ENCODE measurements at regions not wholly inside any gene's neighbourhood (a gene's known extent, or its start where the extent isn't known, plus 50 kb on each side); places are given as distances from the start of the nearest gene placed in this dataset.

DNA sequence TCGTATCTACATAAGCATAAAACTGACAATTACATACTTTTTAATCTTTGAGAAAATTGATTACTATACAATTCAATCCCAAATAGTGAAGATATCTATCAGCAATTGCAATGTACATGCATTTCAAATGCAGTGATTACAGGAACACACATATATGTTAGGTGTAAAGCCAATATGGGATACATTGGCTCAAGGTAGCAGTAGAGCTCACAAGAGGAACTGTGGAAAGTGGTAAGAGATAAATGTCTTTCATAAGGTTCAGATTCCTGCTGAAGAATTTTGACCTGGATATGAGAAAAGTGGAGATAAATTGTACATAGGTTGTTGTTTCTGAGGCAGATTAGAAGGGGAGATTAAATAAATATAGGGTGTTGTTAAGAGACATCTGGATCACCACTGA lies 1280.5 kb downstream of the OTOL1 start:
- Histone ChIP-seq H3K79me2 (no peaks in the 10 kb centered on the region), H3K4me3 (ENCODE audit: low read depth, low read length) (no peak overlapping the region), H3K36me3 (ENCODE audit: control insufficient read depth, insufficient read depth, low read length) (no peaks in the 10 kb centered on the region), H3K9ac (no peak overlapping the region), H3K4me2 (ENCODE audit: low read length) (no peak overlapping the region), H3K27me3 (ENCODE audit: control insufficient read depth, insufficient read depth, low read length) (no peaks in the 10 kb centered on the region), H3K9me3 (ENCODE audit: control insufficient read depth, low read length) (no peaks in the 10 kb centered on the region), H3K4me1 (no peaks in the 10 kb centered on the region), H2AFZ (no peak overlapping the region), H3K27ac (no peak overlapping the region)
- TF ChIP-seq CTCF (IDR thresholded peaks at IDR 0.05): no peak

DNA sequence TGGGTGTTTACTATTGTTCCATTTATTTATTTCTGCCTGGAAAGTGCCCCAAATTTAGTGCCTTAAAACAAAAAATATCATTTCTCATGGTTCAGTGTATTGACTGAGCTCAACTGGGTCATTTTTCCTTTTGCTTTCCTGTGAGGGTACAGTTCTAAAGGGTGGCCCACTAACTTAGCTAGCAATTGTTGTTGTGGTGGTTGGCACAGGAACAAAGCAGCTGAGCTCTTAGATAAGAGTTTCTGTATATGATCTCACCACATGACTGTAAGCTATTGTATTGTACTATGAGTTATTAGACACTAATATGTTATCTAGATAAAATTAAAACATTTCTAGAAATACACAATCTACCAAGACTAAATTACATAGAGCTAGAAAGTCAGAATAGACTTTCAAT lies 1283.7 kb downstream of the OTOL1 start:
- Histone ChIP-seq H3K4me2 (ENCODE audit: low read length) (no peak overlapping the region), H3K36me3 (ENCODE audit: control insufficient read depth, insufficient read depth, low read length) (no peaks in the 10 kb centered on the region), H3K9me3 (ENCODE audit: control insufficient read depth, low read length) (no peaks in the 10 kb centered on the region), H3K79me2 (no peaks in the 10 kb centered on the region), H3K4me3 (ENCODE audit: low read depth, low read length) (no peak overlapping the region), H3K27ac (no peak overlapping the region), H3K4me1 (no peaks in the 10 kb centered on the region), H3K27me3 (ENCODE audit: control insufficient read depth, insufficient read depth, low read length) (no peaks in the 10 kb centered on the region), H2AFZ (no peak overlapping the region), H3K9ac (no peak overlapping the region)
- TF ChIP-seq CTCF (IDR thresholded peaks at IDR 0.05): no peak

- TF ChIP-seq CTCF (IDR thresholded peaks at IDR 0.05): no peak
- H3K4me2 ChIP-seq (ENCODE audit: low read length): no peak overlapping the region
- no peaks in the 10 kb centered on the region for H3K79me2 ChIP-seq
- no peaks in the 10 kb centered on the region for H3K36me3 ChIP-seq (ENCODE audit: control insufficient read depth, insufficient read depth, low read length)
- H3K9ac ChIP-seq: no peak overlapping the region
- no peak overlapping the region for H3K4me3 ChIP-seq (ENCODE audit: low read depth, low read length)
- H3K27ac ChIP-seq: no peak overlapping the region
- no peaks in the 10 kb centered on the region for H3K4me1 ChIP-seq
- H3K9me3 ChIP-seq (ENCODE audit: control insufficient read depth, low read length): no peaks in the 10 kb centered on the region
- H3K27me3 ChIP-seq (ENCODE audit: control insufficient read depth, insufficient read depth, low read length): no peaks in the 10 kb centered on the region
- H2AFZ ChIP-seq: no peak overlapping the region
Observed at GRCh38 chr3:162799910-162800309, 1303.3 kb downstream of the OTOL1 start.

DNA sequence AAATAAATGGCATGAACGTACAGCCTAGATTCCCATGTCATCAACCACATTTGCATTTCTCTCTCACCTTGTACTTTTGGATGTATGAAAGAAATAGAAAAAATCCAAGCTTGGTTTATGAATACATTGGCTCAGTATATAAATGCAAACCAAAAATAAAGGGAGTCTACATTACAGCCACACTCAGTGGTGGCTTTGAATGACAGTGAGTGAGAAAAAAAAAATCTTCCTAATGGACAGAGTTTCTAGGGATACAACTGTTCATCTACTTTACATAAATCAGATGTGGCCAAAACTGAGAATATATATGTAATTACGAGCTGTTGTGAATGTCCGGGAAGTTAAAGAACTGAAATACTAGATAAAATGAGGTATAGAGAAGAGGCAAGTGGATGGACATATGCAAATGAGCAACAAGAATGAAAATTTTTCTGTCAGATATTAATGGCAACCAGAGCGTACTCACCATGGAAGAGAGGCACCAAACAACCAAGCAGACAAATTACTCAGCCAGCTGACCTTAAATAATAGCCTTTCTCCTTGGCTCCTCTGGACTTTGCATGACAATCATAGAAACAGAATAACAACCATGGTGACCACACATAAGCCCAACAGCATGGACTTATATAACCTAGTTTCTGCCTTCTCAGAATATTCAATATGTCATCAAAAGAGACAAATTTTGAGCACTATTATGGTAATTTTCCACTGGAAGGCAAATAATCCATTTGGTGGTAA lies 1305.8 kb downstream of the OTOL1 start:
- no peaks in the 10 kb centered on the region for H3K79me2 ChIP-seq
- no peaks in the 10 kb centered on the region for H3K9me3 ChIP-seq (ENCODE audit: control insufficient read depth, low read length)
- H3K27ac ChIP-seq: no peak overlapping the region
- no peak overlapping the region for H3K4me2 ChIP-seq (ENCODE audit: low read length)
- no peaks in the 10 kb centered on the region for H3K27me3 ChIP-seq (ENCODE audit: control insufficient read depth, insufficient read depth, low read length)
- no peak overlapping the region for H3K4me3 ChIP-seq (ENCODE audit: low read depth, low read length)
- H3K36me3 ChIP-seq (ENCODE audit: control insufficient read depth, insufficient read depth, low read length): no peaks in the 10 kb centered on the region
- H2AFZ ChIP-seq: no peak overlapping the region
- no peak for TF ChIP-seq CTCF (IDR thresholded peaks at IDR 0.05)
- H3K9ac ChIP-seq: no peak overlapping the region
- H3K4me1 ChIP-seq: no peaks in the 10 kb centered on the region

- H2AFZ ChIP-seq: no peak overlapping the region
- H3K4me2 ChIP-seq (ENCODE audit: low read length): no peak overlapping the region
- no peaks in the 10 kb centered on the region for H3K36me3 ChIP-seq (ENCODE audit: control insufficient read depth, insufficient read depth, low read length)
- no peak overlapping the region for H3K27ac ChIP-seq
- H3K79me2 ChIP-seq: no peaks in the 10 kb centered on the region
- H3K9me3 ChIP-seq (ENCODE audit: control insufficient read depth, low read length): no peaks in the 10 kb centered on the region
- H3K9ac ChIP-seq: no peak overlapping the region
- no peak for TF ChIP-seq CTCF (IDR thresholded peaks at IDR 0.05)
- no peaks in the 10 kb centered on the region for H3K4me1 ChIP-seq
- H3K4me3 ChIP-seq (ENCODE audit: low read depth, low read length): no peak overlapping the region
- H3K27me3 ChIP-seq (ENCODE audit: control insufficient read depth, insufficient read depth, low read length): no peaks in the 10 kb centered on the region
Observed at GRCh38 chr3:162810776-162811175, 1314.2 kb downstream of the OTOL1 start.

Data from parathyroid adenoma (tissue), 2 donors.